Smooth muscle cell (in vitro differentiated cells): ENCODE measurements at regions not wholly inside any gene's neighbourhood (a gene's known extent, or its start where the extent isn't known, plus 50 kb on each side); places are given as distances from the start of the nearest gene placed in this dataset.

Source experiments
- DNase-seq: peaks from one replicate; lab custom pipeline; 2025; ENCODE audit not compliant: unreplicated experiment; lab: John Stamatoyannopoulos, UW
- H2AFZ ChIP-seq: fragments of 200-600 bp; sonication (generic); 2 replicates; pipeline ENCODE4 v1.6.0; 2016; ENCODE audit warnings: antibody characterized with exemption, low read depth, mild to moderate bottlenecking
- H3F3A ChIP-seq: fragments of 200-600 bp; sonication (generic); 2 replicates; pipeline ENCODE4 v1.6.0; 2017; ENCODE audit warnings: antibody characterized with exemption, low read depth
- H3K27ac ChIP-seq: fragments of 200-600 bp; sonication (generic); 2 replicates; pipeline ENCODE4 v1.5.1; 2016; ENCODE audit warnings: low read depth, mild to moderate bottlenecking
- H3K27me3 ChIP-seq: fragments of 200-600 bp; sonication (generic); 2 replicates; pipeline ENCODE4 v1.6.1; 2016; ENCODE audit warnings: low read depth, mild to moderate bottlenecking
- H3K36me3 ChIP-seq: fragments of 200-600 bp; sonication (generic); 2 replicates; pipeline ENCODE4 v1.5.1; 2016; ENCODE audit warnings: low read depth
- H3K4me1 ChIP-seq: fragments of 200-600 bp; sonication (generic); 2 replicates; pipeline ENCODE4 v1.5.1; 2016; ENCODE audit warnings: low read depth
- H3K4me2 ChIP-seq: fragments of 200-600 bp; sonication (generic); 2 replicates; pipeline ENCODE4 v1.6.0; 2016; ENCODE audit warnings: mild to moderate bottlenecking
- H3K4me3 ChIP-seq: fragments of 200-600 bp; sonication (generic); 2 replicates; pipeline ENCODE4 v1.5.1; 2016; ENCODE audit warnings: mild to moderate bottlenecking
- H3K79me2 ChIP-seq: fragments of 200-600 bp; sonication (generic); 2 replicates; pipeline ENCODE4 v1.6.0; 2016; ENCODE audit warnings: low read depth, mild to moderate bottlenecking
- H3K9ac ChIP-seq: fragments of 200-600 bp; sonication (generic); 2 replicates; pipeline ENCODE4 v1.6.0; 2016; ENCODE audit warnings: low read depth
- H3K9me3 ChIP-seq: fragments of 200-600 bp; sonication (generic); replicated peaks from 2 replicates; pipeline ENCODE4 v1.5.1; 2016; ENCODE audit warnings: low read depth
- H4K20me1 ChIP-seq: fragments of 200-600 bp; sonication (generic); 2 replicates; pipeline ENCODE4 v1.6.0; 2016; ENCODE audit warnings: low read depth
- CTCF ChIP-seq: fragments of 200-600 bp; sonication (generic); IDR thresholded peaks from 2 replicates; pipeline ENCODE4 v1.5.1; 2017; ENCODE audit warnings: borderline replicate concordance, mild to moderate bottlenecking, antibody characterized with exemption; ENCODE audit not compliant: insufficient read depth, poor library complexity, severe bottlenecking
- WGBS: methylation state at CpG from one replicate; pipeline ENCODE4 v1.1.7; 2016; ENCODE audit warnings: low lambda C conversion rate; 5-methylcytosine and 5-hydroxymethylcytosine counted together

DNA sequence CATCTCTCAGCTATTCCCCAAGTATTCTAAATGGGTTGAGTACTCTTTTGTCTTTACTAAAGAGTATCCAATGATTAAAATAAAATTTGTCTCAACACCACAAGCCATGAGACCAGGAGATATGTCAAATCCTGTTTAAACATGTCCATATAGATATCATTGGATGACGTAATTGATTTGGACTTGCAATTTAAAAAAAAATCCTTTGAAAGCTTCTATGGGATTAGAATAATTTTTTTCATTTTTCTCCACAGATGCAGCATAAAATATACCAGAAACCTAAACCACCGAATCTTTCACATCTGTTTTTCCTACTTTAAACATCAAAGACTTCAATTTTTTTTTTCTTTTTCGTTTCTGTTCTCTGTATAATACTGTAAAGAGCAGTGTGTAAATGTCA lies 1022.3 kb downstream of the EPHA3 start:
- H3K36me3 ChIP-seq: no peaks in the 10 kb centered on the region
- no peaks in the 10 kb centered on the region for H4K20me1 ChIP-seq
- no peaks in the 10 kb centered on the region for H3K9me3 ChIP-seq
- no peak for TF ChIP-seq CTCF
- H3K27me3 ChIP-seq: no peaks in the 10 kb centered on the region
- H3K4me2 ChIP-seq: no peak overlapping the region
- DNase-seq: no peak
- WGBS: 67% methylated on average over 3 of the region's 3 CpGs
- H3K79me2 ChIP-seq: no peaks in the 10 kb centered on the region
- H3F3A ChIP-seq: peaks cover 3% of the 10 kb centered on the region
- no peak overlapping the region for H3K9ac ChIP-seq
- no peak overlapping the region for H3K4me3 ChIP-seq
- no peaks in the 10 kb centered on the region for H3K4me1 ChIP-seq
- H2AFZ ChIP-seq: no peak overlapping the region
- H3K27ac ChIP-seq: no peak overlapping the region

GRCh38 chr3:90132197-90132596 lies 1024.8 kb downstream of the EPHA3 start:
- Histone ChIP-seq H3K27ac (peak overlapping the region; percentile 11), H3K4me1 (no peaks in the 10 kb centered on the region), H3K4me2 (peak overlapping the region; percentile 67), H3K9me3 (no peaks in the 10 kb centered on the region), H2AFZ (no peak overlapping the region), H3K79me2 (no peaks in the 10 kb centered on the region), H4K20me1 (no peaks in the 10 kb centered on the region), H3K27me3 (no peaks in the 10 kb centered on the region), H3K9ac (no peak overlapping the region), H3K36me3 (no peaks in the 10 kb centered on the region), H3K4me3 (no peak overlapping the region), H3F3A (peaks cover 3% of the 10 kb centered on the region)
- no peak for DNase-seq
- WGBS: 9% methylated on average over 1 of the region's 1 CpG
- no peak for TF ChIP-seq CTCF

- Histone ChIP-seq H3K4me1 (no peaks in the 10 kb centered on the region), H3K9ac (no peak overlapping the region)
- TF ChIP-seq CTCF: no peak
These were observed 1026.7 kb downstream of the EPHA3 start for GRCh38 chr3:90134090-90134489.

GRCh38 chr3:90136456-90137191 lies 1029.2 kb downstream of the EPHA3 start:
- Histone ChIP-seq H3K9ac (no peak overlapping the region), H3K9me3 (no peaks in the 10 kb centered on the region), H3K4me3 (no peak overlapping the region), H3K36me3 (no peaks in the 10 kb centered on the region), H3K4me1 (no peaks in the 10 kb centered on the region), H3F3A (no peaks in the 10 kb centered on the region), H3K4me2 (no peak overlapping the region), H3K79me2 (no peaks in the 10 kb centered on the region), H4K20me1 (no peaks in the 10 kb centered on the region), H3K27me3 (no peaks in the 10 kb centered on the region), H3K27ac (no peak overlapping the region), H2AFZ (no peak overlapping the region)
- no peak for TF ChIP-seq CTCF
- no peak for DNase-seq

More at GRCh38 chr3:90134090-90134489, 1026.7 kb downstream of the EPHA3 start:
- H3F3A ChIP-seq: no peaks in the 10 kb centered on the region
- no peaks in the 10 kb centered on the region for H3K36me3 ChIP-seq
- H3K27ac ChIP-seq: no peak overlapping the region
- no peaks in the 10 kb centered on the region for H3K27me3 ChIP-seq
- H3K4me2 ChIP-seq: no peak overlapping the region
- no peaks in the 10 kb centered on the region for H3K79me2 ChIP-seq
- DNase-seq: no peak
- H4K20me1 ChIP-seq: no peaks in the 10 kb centered on the region
- no peak overlapping the region for H3K4me3 ChIP-seq
- H2AFZ ChIP-seq: no peak overlapping the region
- H3K9me3 ChIP-seq: no peaks in the 10 kb centered on the region
